Kidney epithelial cell (primary cell): ENCODE measurements at regions not wholly inside any gene's neighbourhood (a gene's known extent, or its start where the extent isn't known, plus 50 kb on each side); places are given as distances from the start of the nearest gene placed in this dataset.

ENCODE experiments used
- DNase-seq: peaks from one replicate; pipeline ENCODE4 v3.0.0-alpha.2; 2010; ENCODE audit warnings: low read depth
- H3K27me3 ChIP-seq: 2 replicates; pipeline ENCODE4 v1.6.0; 2011; ENCODE audit warnings: low read length; ENCODE audit not compliant: control insufficient read depth, insufficient read depth
- H3K36me3 ChIP-seq: 2 replicates; pipeline ENCODE4 v1.5.1; 2011; ENCODE audit warnings: low read length; ENCODE audit not compliant: control insufficient read depth, insufficient read depth
- H3K4me3 ChIP-seq: 2 replicates; pipeline ENCODE4 v1.5.1; 2011; ENCODE audit warnings: low read depth, mild to moderate bottlenecking, control low read depth, low read length
- TF ChIP-seq, protein P1 (sequence below): IDR thresholded peaks from 2 replicates; pipeline ENCODE4 v1.5.1; 2011; ENCODE audit warnings: mild to moderate bottlenecking, moderate library complexity, low read length, control low read depth, inconsistent platforms; ENCODE audit not compliant: insufficient read depth, poor library complexity, severe bottlenecking

DNA sequence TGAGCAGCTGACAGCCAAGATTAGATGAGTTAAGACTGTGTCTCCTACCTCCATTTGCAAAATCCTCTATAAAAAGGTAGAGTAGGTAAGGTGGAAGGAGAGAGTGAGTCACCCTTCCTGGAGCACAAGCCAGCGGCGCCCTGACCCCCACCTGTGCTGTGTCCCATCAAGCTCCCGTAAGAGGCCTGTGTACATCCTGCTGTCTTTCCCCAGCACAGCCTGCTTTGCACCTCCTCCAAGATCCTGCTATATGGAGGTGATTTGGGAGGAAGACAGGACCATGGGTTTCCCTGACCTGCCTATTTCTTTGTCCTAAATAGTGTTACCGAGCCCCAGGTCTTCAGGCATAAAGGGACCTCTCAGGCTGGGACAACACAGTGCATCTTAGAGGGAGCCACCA lies 62.3 kb upstream of the UQCRFS1 start:
- Histone ChIP-seq H3K27me3 (no peaks in the 10 kb centered on the region), H3K4me3 (no peak overlapping the region), H3K36me3 (no peaks in the 10 kb centered on the region)
- TF ChIP-seq, protein P1, sequence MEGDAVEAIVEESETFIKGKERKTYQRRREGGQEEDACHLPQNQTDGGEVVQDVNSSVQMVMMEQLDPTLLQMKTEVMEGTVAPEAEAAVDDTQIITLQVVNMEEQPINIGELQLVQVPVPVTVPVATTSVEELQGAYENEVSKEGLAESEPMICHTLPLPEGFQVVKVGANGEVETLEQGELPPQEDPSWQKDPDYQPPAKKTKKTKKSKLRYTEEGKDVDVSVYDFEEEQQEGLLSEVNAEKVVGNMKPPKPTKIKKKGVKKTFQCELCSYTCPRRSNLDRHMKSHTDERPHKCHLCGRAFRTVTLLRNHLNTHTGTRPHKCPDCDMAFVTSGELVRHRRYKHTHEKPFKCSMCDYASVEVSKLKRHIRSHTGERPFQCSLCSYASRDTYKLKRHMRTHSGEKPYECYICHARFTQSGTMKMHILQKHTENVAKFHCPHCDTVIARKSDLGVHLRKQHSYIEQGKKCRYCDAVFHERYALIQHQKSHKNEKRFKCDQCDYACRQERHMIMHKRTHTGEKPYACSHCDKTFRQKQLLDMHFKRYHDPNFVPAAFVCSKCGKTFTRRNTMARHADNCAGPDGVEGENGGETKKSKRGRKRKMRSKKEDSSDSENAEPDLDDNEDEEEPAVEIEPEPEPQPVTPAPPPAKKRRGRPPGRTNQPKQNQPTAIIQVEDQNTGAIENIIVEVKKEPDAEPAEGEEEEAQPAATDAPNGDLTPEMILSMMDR, result no peak
- no peak for DNase-seq

DNA sequence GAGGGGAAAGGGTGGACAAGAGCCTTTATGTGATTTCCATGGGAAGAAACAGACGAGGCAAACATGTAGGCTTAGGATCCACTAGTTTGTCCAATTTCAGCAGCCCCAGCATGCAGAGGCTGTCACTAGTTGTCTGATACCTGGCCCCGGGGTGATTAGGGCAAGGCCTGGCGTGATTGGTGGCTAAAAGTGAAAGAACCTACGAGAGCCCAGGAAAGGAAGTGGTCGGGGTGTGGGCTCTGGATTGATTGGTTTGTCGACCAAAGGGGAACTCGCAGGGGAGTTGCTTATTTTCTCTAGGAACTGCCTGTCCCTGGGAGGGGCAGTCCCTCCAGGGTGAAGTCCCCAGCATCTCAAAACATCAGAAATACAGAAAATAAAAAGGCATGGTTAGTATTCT lies 64.2 kb upstream of the UQCRFS1 start:
- Histone ChIP-seq H3K4me3 (no peak overlapping the region), H3K27me3 (no peaks in the 10 kb centered on the region), H3K36me3 (no peaks in the 10 kb centered on the region)
- DNase-seq, result no peak
- TF ChIP-seq, protein P1, result no peak

- TF ChIP-seq, protein P1, result no peak
- Histone ChIP-seq H3K4me3 (no peak overlapping the region), H3K27me3 (no peaks in the 10 kb centered on the region), H3K36me3 (no peaks in the 10 kb centered on the region)
- DNase-seq, result no peak
These were observed 65.8 kb upstream of the UQCRFS1 start for GRCh38 chr19:29278716-29279115.

DNA sequence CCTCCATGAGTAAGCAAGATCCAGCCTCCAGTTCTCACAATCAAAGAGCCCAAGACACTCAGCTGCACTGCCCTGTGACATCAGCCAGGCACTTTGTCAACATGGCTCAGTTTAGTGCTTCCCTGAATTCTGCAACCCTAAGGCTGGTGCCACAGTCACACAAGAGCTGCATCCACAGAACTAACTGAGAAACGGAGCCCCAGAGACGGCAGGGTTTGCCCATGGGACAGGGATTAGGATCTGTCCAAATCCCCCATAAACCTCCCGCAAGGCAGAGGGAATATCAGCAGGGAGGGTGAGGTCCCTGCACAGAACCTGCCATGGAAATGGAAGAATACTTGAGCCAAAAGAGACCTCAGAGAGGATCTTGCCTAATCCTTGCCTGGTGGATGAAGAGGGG lies 70.4 kb upstream of the UQCRFS1 start:
- Histone ChIP-seq H3K27me3 (no peaks in the 10 kb centered on the region), H3K36me3 (no peaks in the 10 kb centered on the region), H3K4me3 (no peak overlapping the region)
- TF ChIP-seq, protein P1, result no peak
- no peak for DNase-seq

GRCh38 chr19:29285187-29285687 lies 72.3 kb upstream of the UQCRFS1 start:
- TF ChIP-seq, protein P1, result no peak
- no peak overlapping the region for H3K4me3 ChIP-seq
- no peaks in the 10 kb centered on the region for H3K36me3 ChIP-seq

DNA sequence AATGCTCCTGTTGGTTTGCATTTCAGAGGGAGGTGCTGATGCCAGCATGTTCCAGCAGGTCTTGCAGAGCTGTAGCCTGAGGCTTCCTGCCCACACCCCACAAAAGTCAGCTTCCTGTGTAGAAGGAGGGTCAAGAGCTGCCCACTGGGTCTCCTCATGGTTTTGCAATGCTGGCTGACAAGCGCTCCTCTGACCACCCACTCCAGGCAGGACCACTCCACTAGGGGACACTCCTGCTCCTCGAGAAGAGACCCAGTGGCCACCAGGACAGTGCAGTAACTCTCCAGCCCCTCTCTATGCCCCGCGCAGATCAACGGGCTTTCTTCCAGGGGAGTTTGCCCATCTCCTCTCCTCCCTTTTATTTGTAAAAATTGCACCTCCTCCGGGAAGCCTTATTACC lies 72.9 kb upstream of the UQCRFS1 start:
- Histone ChIP-seq H3K36me3 (no peaks in the 10 kb centered on the region), H3K27me3 (no peaks in the 10 kb centered on the region), H3K4me3 (no peak overlapping the region)
- no peak for DNase-seq
- TF ChIP-seq, protein P1, result no peak

More at GRCh38 chr19:29285187-29285687, 72.3 kb upstream of the UQCRFS1 start:
- DNase-seq, result no peak
- H3K27me3 ChIP-seq, result no peaks in the 10 kb centered on the region
